GM12878 (cell line): ENCODE measurements at regions not wholly inside any gene's neighbourhood (a gene's known extent, or its start where the extent isn't known, plus 50 kb on each side); places are given as distances from the start of the nearest gene placed in this dataset.
"Not testable (repeated sequence)": the region's sequence is repeated elsewhere in the genome, so short reads cannot be mapped to it uniquely, and the experiment has no call there.

ENCODE experiments used
- ATAC-seq: fragments of 200-7000 bp; cut with Tn5 transposase; 3 replicates; pipeline ENCODE4 v1.9.1; 2020; ENCODE audit warnings: mild to moderate bottlenecking, moderate library complexity
- BruUV-seq: library from RNA; stranded (reverse); fragments of 400-500 nt; replicated peaks from 2 replicates; lab custom pipeline; 2021; lab: Mats Ljungman, UMichigan
- CTCF ChIA-PET: fragments of 300-600 bp; sonication (Branson Sonifier 250); formaldehyde crosslinking; extraction: SDS; loops from one replicate; lab custom pipeline; 2021; ENCODE audit warnings: inconsistent platforms; lab: Yijun Ruan, JAX
- POLR2A ChIA-PET: fragments of 350-600 bp; formaldehyde crosslinking; extraction: SDS; loops from one replicate; lab custom pipeline; 2021; ENCODE audit warnings: inconsistent platforms; lab: Charles Lee
- RAD21 ChIA-PET: fragments of 300-600 bp; sonication (Branson Sonifier 250); formaldehyde crosslinking; loops from one replicate; lab custom pipeline; 2023; ENCODE audit warnings: antibody characterized with exemption; ENCODE audit not compliant: unreplicated experiment; lab: Charles Lee
- SMC1A ChIA-PET: fragments of 300-600 bp; sonication (Branson Sonifier 250); formaldehyde crosslinking; loops from one replicate; lab custom pipeline; 2023; ENCODE audit not compliant: unreplicated experiment, uncharacterized antibody; lab: Charles Lee
- DNase-seq: peaks from one replicate; pipeline ENCODE4 v3.0.0-alpha.2; 2011; ENCODE audit warnings: low read depth, low spot score
- FAIRE-seq: peaks from 3 replicates; lab custom pipeline; 2011; peaks lifted over from hg19 to GRCh38; lab: Jason Lieb, UNC
- H2AFZ ChIP-seq: 2 replicates; pipeline ENCODE4 v1.6.0; 2011; ENCODE audit warnings: low read depth, low read length, control low read depth; ENCODE audit not compliant: control insufficient read depth
- H3K27ac ChIP-seq: 2 replicates; pipeline ENCODE4 v1.5.1; 2011; ENCODE audit warnings: control low read depth; ENCODE audit not compliant: control insufficient read depth, insufficient read depth
- H3K27me3 ChIP-seq, 2 experiments: replicated peaks in 1 of 2; 2 replicates each; pipeline versions ENCODE4 v1.6.0 to v1.6.1; 2011; ENCODE audit warnings: low read length in 1 of 2; ENCODE audit not compliant: control insufficient read depth in 2 of 2, insufficient read depth in 2 of 2
- H3K36me3 ChIP-seq, 2 experiments: 2 replicates each; pipeline ENCODE4 v1.5.1; 2011; ENCODE audit warnings: low read length in 1 of 2; ENCODE audit not compliant: control insufficient read depth in 2 of 2, insufficient read depth in 2 of 2
- H3K4me1 ChIP-seq: 2 replicates; pipeline ENCODE4 v1.6.1; 2011; ENCODE audit warnings: mild to moderate bottlenecking, low read length, moderate library complexity, mixed read lengths; ENCODE audit not compliant: control insufficient read depth, insufficient read depth
- H3K4me2 ChIP-seq: 2 replicates; pipeline ENCODE4 v1.6.0; 2011; ENCODE audit warnings: control low read depth; ENCODE audit not compliant: control insufficient read depth, insufficient read depth
- H3K4me3 ChIP-seq: fragments of 200-600 bp; sonication (generic); 2 replicates; pipeline ENCODE4 v1.5.1; 2016
- H3K79me2 ChIP-seq: 2 replicates; pipeline ENCODE4 v1.6.0; 2011; ENCODE audit warnings: low read length; ENCODE audit not compliant: control insufficient read depth, insufficient read depth
- H3K9ac ChIP-seq: 2 replicates; pipeline ENCODE4 v1.8.0; 2011; ENCODE audit warnings: low read length, control low read depth, mixed read lengths; ENCODE audit not compliant: control insufficient read depth, insufficient read depth
- H3K9me3 ChIP-seq: replicated peaks from 3 replicates; pipeline ENCODE4 v1.5.1; 2011; ENCODE audit warnings: mild to moderate bottlenecking, low read length; ENCODE audit not compliant: control insufficient read depth, insufficient read depth
- H4K20me1 ChIP-seq: 2 replicates; pipeline ENCODE4 v1.6.0; 2011; ENCODE audit not compliant: control insufficient read depth, insufficient read depth
- ASH2L ChIP-seq: fragments of 300-600, 200-600 bp; sonication (generic); IDR thresholded peaks from 2 replicates; pipeline ENCODE4 v1.6.1; 2017; ENCODE audit warnings: low read depth, mild to moderate bottlenecking, borderline replicate concordance
- E2F4 ChIP-seq: IDR thresholded peaks from 2 replicates; pipeline ENCODE4 v1.6.1; 2012; ENCODE audit warnings: low read depth, low read length, improper control_type of control experiment
- IKZF1 ChIP-seq: fragments of 450-650 bp; conservative IDR thresholded peaks from 2 replicates; pipeline ENCODE4 v1.6.1; 2017; ENCODE audit warnings: antibody characterized with exemption, mild to moderate bottlenecking
- JUND ChIP-seq: IDR thresholded peaks from 2 replicates; pipeline ENCODE4 v1.6.1; 2012; ENCODE audit warnings: low read depth, mild to moderate bottlenecking, low read length, improper control_type of control experiment, moderate library complexity
- MTA2 ChIP-seq: fragments of 450-650 bp; IDR thresholded peaks from 2 replicates; pipeline ENCODE4 v1.6.1; 2016; ENCODE audit warnings: low read depth, mild to moderate bottlenecking, moderate library complexity
- NFYB ChIP-seq: IDR thresholded peaks from 2 replicates; pipeline ENCODE4 v1.6.1; 2011; ENCODE audit warnings: low read depth, mild to moderate bottlenecking, low read length, improper control_type of control experiment, moderate library complexity; ENCODE audit not compliant: insufficient read depth
- SREBF1 ChIP-seq: IDR thresholded peaks from 2 replicates; pipeline ENCODE4 v1.6.1; 2012; ENCODE audit warnings: mild to moderate bottlenecking, low read length
- USF1 ChIP-seq: IDR thresholded peaks from 2 replicates; pipeline ENCODE4 v1.6.1; 2011; ENCODE audit warnings: borderline replicate concordance, low read depth, mild to moderate bottlenecking, moderate library complexity, mixed read lengths, low read length; ENCODE audit not compliant: insufficient read depth; ENCODE audit errors: extremely low read length
- ZZZ3 ChIP-seq: IDR thresholded peaks from 2 replicates; pipeline ENCODE4 v1.6.1; 2011; ENCODE audit warnings: low read depth; ENCODE audit not compliant: control insufficient read depth, insufficient read length
- WGBS: methylation state at CpG from one replicate; pipeline ENCODE4 v1.1.6; 2016; ENCODE audit warnings: low lambda C conversion rate; ENCODE audit not compliant: insufficient replicate concordance, insufficient coverage; ENCODE audit errors: missing lambda C conversion rate; 5-methylcytosine and 5-hydroxymethylcytosine counted together
- in situ Hi-C: fragments of 300-500 bp; cut with MboI; formaldehyde crosslinking; loops from 9 replicates; pipeline ENCODE4 v1.14.3; 2018; ENCODE audit warnings: mixed read lengths
- intact Hi-C: fragments of 100-400 bp; cut with micrococcal nuclease; formaldehyde crosslinking; loops from one replicate; pipeline ENCODE4 v1.14.2; 2022; ENCODE audit not compliant: unreplicated experiment
- TF ChIP-seq, protein P1 (sequence below): fragments of 450-650 bp; IDR thresholded peaks from 2 replicates; pipeline ENCODE4 v1.6.1; 2017; ENCODE audit warnings: mild to moderate bottlenecking

GRCh38 chr3:140871022-140871421 lies 70.6 kb upstream of the SLC25A36 start (continued):
- no peak for TF ChIP-seq USF1

- H3K27ac ChIP-seq, intact Hi-C loops, BruUV-seq: not testable (repeated sequence)
Measured at GRCh38 chr3:140872165-140872564, 69.5 kb upstream of the SLC25A36 start.

DNA sequence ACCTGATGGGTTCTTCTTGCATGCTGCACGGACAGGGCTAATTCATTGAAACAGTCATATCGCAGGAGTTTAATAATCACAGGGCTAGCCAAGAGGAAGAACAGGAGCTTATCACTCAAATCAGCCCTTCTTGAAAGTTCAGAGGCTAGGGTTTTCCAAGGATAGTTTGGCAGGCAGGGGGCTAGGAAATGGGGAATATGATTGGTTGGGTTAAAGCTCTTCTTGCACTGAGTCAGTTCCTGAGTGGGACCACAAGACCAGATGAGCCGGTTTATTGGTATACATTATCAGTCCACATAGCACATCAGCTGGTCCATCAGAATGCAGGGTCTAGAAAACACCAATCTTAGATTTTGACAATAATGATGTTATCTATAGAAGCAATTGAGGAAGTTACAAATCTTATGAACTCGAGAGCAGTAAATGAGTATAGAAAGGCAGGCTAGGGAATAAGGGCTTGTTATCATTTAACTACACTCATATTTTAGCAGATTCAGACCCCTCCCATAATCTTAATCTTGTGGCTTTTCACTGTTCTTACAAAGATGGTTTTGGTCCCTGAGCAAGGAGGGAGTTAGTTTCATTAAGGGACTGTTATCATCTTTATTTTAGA lies 58.1 kb upstream of the SLC25A36 start:
- no peak for ATAC-seq
- TF ChIP-seq MTA2 (no peak), E2F4 (no peak), USF1 (no peak), SREBF1 (no peak), IKZF1 (no peak), ASH2L (no peak), ZZZ3 (no peak), JUND (no peak)
- TF ChIP-seq, protein P1, sequence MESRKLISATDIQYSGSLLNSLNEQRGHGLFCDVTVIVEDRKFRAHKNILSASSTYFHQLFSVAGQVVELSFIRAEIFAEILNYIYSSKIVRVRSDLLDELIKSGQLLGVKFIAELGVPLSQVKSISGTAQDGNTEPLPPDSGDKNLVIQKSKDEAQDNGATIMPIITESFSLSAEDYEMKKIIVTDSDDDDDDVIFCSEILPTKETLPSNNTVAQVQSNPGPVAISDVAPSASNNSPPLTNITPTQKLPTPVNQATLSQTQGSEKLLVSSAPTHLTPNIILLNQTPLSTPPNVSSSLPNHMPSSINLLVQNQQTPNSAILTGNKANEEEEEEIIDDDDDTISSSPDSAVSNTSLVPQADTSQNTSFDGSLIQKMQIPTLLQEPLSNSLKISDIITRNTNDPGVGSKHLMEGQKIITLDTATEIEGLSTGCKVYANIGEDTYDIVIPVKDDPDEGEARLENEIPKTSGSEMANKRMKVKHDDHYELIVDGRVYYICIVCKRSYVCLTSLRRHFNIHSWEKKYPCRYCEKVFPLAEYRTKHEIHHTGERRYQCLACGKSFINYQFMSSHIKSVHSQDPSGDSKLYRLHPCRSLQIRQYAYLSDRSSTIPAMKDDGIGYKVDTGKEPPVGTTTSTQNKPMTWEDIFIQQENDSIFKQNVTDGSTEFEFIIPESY = no peak

More at GRCh38 chr3:140872165-140872564, 69.5 kb upstream of the SLC25A36 start:
- H2AFZ ChIP-seq, POLR2A ChIA-PET, DNase-seq, SMC1A ChIA-PET, H3K36me3 ChIP-seq, FAIRE-seq, H3K4me2 ChIP-seq, H3K9me3 ChIP-seq, CTCF ChIA-PET, H3K4me3 ChIP-seq, H3K9ac ChIP-seq, H3K27me3 ChIP-seq, ATAC-seq, H4K20me1 ChIP-seq, RAD21 ChIA-PET, H3K4me1 ChIP-seq, H3K79me2 ChIP-seq: not testable (repeated sequence)
- WGBS = 17% methylated on average over 4 of the region's 4 CpGs
- in situ Hi-C loops = loop anchor here (25.0 kb wide), 3 partner anchors 735 to 1435 kb away; partner anchors contain the start of gene CLSTN2
- 0 out of 2 replicates have a peak, but pooled peaks have one; percentile 28 for TF ChIP-seq NFYB
- TF ChIP-seq, all 136 proteins: peak for 1; not testable (repeated sequence) for 135

More for the DNA sequence above, 58.1 kb upstream of the SLC25A36 start:
- WGBS = 9% methylated on average over 4 of the region's 4 CpGs
- Histone ChIP-seq H4K20me1 (no peaks in the 10 kb centered on the region), H3K9me3 (no peaks in the 10 kb centered on the region; the same call in 2 of the 3 replicates), H3K36me3 (no peaks in the 10 kb centered on the region), H3K79me2 (no peaks in the 10 kb centered on the region), H3K27ac (no peak overlapping the region), H3K9ac (no peak overlapping the region), H3K4me3 (no peak overlapping the region), H3K27me3 (no peaks in the 10 kb centered on the region), H3K4me1 (no peaks in the 10 kb centered on the region), H3K4me2 (no peak overlapping the region), H2AFZ (no peak overlapping the region)
- ChIA-PET SMC1A (interaction anchor here (0.6 kb wide), 1 partner anchor 383 kb away, joined by 3 read pairs; no protein-coding TSS in a partner anchor), RAD21 (no interaction called here), CTCF (interaction anchor here (0.6 kb wide), 1 partner anchor 35 kb away, joined by 3 read pairs; no protein-coding TSS in a partner anchor), POLR2A (no interaction called here)
- BruUV-seq = no TSS peak
- FAIRE-seq (no peak), DNase-seq (no peak)
- in situ Hi-C loops (no loop called here), intact Hi-C loops (no loop called here)
